SU-DHL-6 (cell line): ENCODE measurements at regions not wholly inside any gene's neighbourhood (a gene's known extent, or its start where the extent isn't known, plus 50 kb on each side); places are given as distances from the start of the nearest gene placed in this dataset.
"Not testable (repeated sequence)": the region's sequence is repeated elsewhere in the genome, so short reads cannot be mapped to it uniquely, and the experiment has no call there.

Source experiments
- H2AFZ ChIP-seq: fragments of 200-600 bp; sonication (generic); 2 replicates; pipeline ENCODE4 v1.6.1; 2014; ENCODE audit warnings: low read depth, mild to moderate bottlenecking, moderate library complexity, mixed read lengths, antibody characterized with exemption, low read length; ENCODE audit not compliant: severe bottlenecking
- H3F3A ChIP-seq: fragments of 200-600 bp; shearing (Covaris generic); 2 replicates; pipeline ENCODE4 v1.6.0; 2016; ENCODE audit warnings: antibody characterized with exemption, mild to moderate bottlenecking; ENCODE audit not compliant: insufficient read depth
- H3K27ac ChIP-seq: fragments of 200-600 bp; sonication (generic); 2 replicates; pipeline ENCODE4 v1.5.1; 2016; ENCODE audit warnings: low read depth, mild to moderate bottlenecking, low read length, moderate library complexity, mixed read lengths
- H3K27me3 ChIP-seq: fragments of 200-600 bp; sonication (generic), shearing (Covaris generic); 2 replicates; pipeline ENCODE4 v1.6.0; 2014; ENCODE audit warnings: mild to moderate bottlenecking, low read length
- H3K36me3 ChIP-seq: fragments of 200-600 bp; sonication (generic); 2 replicates; pipeline ENCODE4 v1.6.1; 2014; ENCODE audit warnings: mild to moderate bottlenecking, low read length, mixed read lengths
- H3K4me2 ChIP-seq: fragments of 300-600, 200-600 bp; shearing (Covaris generic), sonication (generic); 2 replicates; pipeline ENCODE4 v1.6.0; 2014; ENCODE audit warnings: low read length, low read depth, mild to moderate bottlenecking; ENCODE audit not compliant: poor library complexity, severe bottlenecking
- H3K4me3 ChIP-seq: fragments of 200-600 bp; sonication (generic); 2 replicates; pipeline ENCODE4 v1.5.1; 2014; ENCODE audit warnings: antibody characterized with exemption, low read length, mild to moderate bottlenecking, mixed read lengths; ENCODE audit not compliant: insufficient read depth, poor library complexity, severe bottlenecking
- H3K79me2 ChIP-seq: fragments of 200-600 bp; sonication (generic); 2 replicates; pipeline ENCODE4 v1.6.1; 2014; ENCODE audit warnings: mild to moderate bottlenecking, low read length, moderate library complexity; ENCODE audit not compliant: insufficient read depth
- H3K9ac ChIP-seq: fragments of 200-600 bp; sonication (generic); 2 replicates; pipeline ENCODE4 v1.7.0; 2014; ENCODE audit warnings: mild to moderate bottlenecking, low read length
- H3K9me2 ChIP-seq: fragments of 200-600 bp; sonication (generic); replicated peaks from 2 replicates; pipeline ENCODE4 v1.6.1; 2014; ENCODE audit warnings: low read length; ENCODE audit not compliant: insufficient read depth
- H3K9me3 ChIP-seq: fragments of 200-600 bp; sonication (generic); 2 replicates; pipeline ENCODE4 v1.6.1; 2014; ENCODE audit warnings: low read length, mixed read lengths; ENCODE audit not compliant: insufficient read depth
- H4K20me1 ChIP-seq: fragments of 200-600 bp; sonication (generic); 2 replicates; pipeline ENCODE4 v1.6.1; 2014; ENCODE audit warnings: low read depth, mild to moderate bottlenecking, antibody characterized with exemption, low read length, moderate library complexity, mixed read lengths
- CTCF ChIP-seq: fragments of 200-600 bp; sonication (generic); IDR thresholded peaks from one replicate; pipeline ENCODE4 v1.5.1; 2017; ENCODE audit warnings: antibody characterized with exemption, mild to moderate bottlenecking, low read length, moderate library complexity; ENCODE audit not compliant: insufficient read depth, poor library complexity, severe bottlenecking
- EZH2phosphoT487 ChIP-seq: fragments of 200-600 bp; sonication (generic), shearing (Covaris generic); conservative IDR thresholded peaks from 2 replicates; pipeline ENCODE4 v1.6.1; 2018; ENCODE audit warnings: mild to moderate bottlenecking, antibody characterized with exemption, low read length, moderate library complexity, mixed read lengths

- Histone ChIP-seq H3K36me3 (no peaks in the 10 kb centered on the region), H3K9me3 (peaks cover 20% of the 10 kb centered on the region), H3K9me2 (no peaks in the 10 kb centered on the region), H3K4me3 (no peak overlapping the region), H3F3A (no peaks in the 10 kb centered on the region), H4K20me1 (no peaks in the 10 kb centered on the region), H3K27ac (no peak overlapping the region), H3K4me2 (no peak overlapping the region), H3K9ac (no peak overlapping the region), H3K27me3 (no peaks in the 10 kb centered on the region), H3K79me2 (no peaks in the 10 kb centered on the region), H2AFZ (no peak overlapping the region)
- no peak for TF ChIP-seq EZH2phosphoT487
- TF ChIP-seq CTCF: no peak
Observed at GRCh38 chr1:194420706-194421105, 1234.3 kb upstream of the B3GALT2 start.

- no peaks in the 10 kb centered on the region for H4K20me1 ChIP-seq
- no peak overlapping the region for H2AFZ ChIP-seq
- no peak overlapping the region for H3K4me3 ChIP-seq
- H3K36me3 ChIP-seq: no peaks in the 10 kb centered on the region; the same call in 1 of the 2 replicates
- H3K79me2 ChIP-seq: no peaks in the 10 kb centered on the region
- peaks cover 20% of the 10 kb centered on the region for H3K9me3 ChIP-seq
- no peaks in the 10 kb centered on the region for H3K9me2 ChIP-seq
- no peak for TF ChIP-seq CTCF
- no peak for TF ChIP-seq EZH2phosphoT487
- no peaks in the 10 kb centered on the region for H3F3A ChIP-seq
- no peaks in the 10 kb centered on the region for H3K27me3 ChIP-seq
- no peak overlapping the region for H3K4me2 ChIP-seq
- no peak overlapping the region for H3K27ac ChIP-seq
- H3K9ac ChIP-seq: no peak overlapping the region
Observed at GRCh38 chr1:194419721-194420120, 1233.3 kb upstream of the B3GALT2 start.

- no peaks in the 10 kb centered on the region for H3K79me2 ChIP-seq
- no peak overlapping the region for H3K27ac ChIP-seq
- H3K27me3 ChIP-seq: no peaks in the 10 kb centered on the region
- no peak overlapping the region for H3K9ac ChIP-seq
- TF ChIP-seq CTCF (no peak), EZH2phosphoT487 (no peak)
- no peaks in the 10 kb centered on the region for H3K9me2 ChIP-seq
- H3K36me3 ChIP-seq: no peaks in the 10 kb centered on the region; the same call in 1 of the 2 replicates
- H3F3A ChIP-seq: no peaks in the 10 kb centered on the region
- peaks cover 3% of the 10 kb centered on the region; the same call in 1 of the 2 replicates for H3K9me3 ChIP-seq
- H3K4me2 ChIP-seq: no peak overlapping the region
- H2AFZ ChIP-seq: peak overlapping the region; percentile 4
- H4K20me1 ChIP-seq: no peaks in the 10 kb centered on the region
- no peak overlapping the region for H3K4me3 ChIP-seq
Observed at GRCh38 chr1:194410756-194411155, 1224.3 kb upstream of the B3GALT2 start.

- H2AFZ ChIP-seq: peak overlapping the region; percentile 44
- H3K27ac ChIP-seq, H4K20me1 ChIP-seq, H3F3A ChIP-seq, H3K79me2 ChIP-seq, H3K9ac ChIP-seq, H3K9me2 ChIP-seq, H3K9me3 ChIP-seq, H3K27me3 ChIP-seq, H3K36me3 ChIP-seq, H3K4me2 ChIP-seq, H3K4me3 ChIP-seq: not testable (repeated sequence)
Observed at GRCh38 chr1:194407238-194407637, 1220.8 kb upstream of the B3GALT2 start.
